Uterus (tissue), 2 donors: ENCODE measurements at regions not wholly inside any gene's neighbourhood (a gene's known extent, or its start where the extent isn't known, plus 50 kb on each side); places are given as distances from the start of the nearest gene placed in this dataset.

Experiments
- POLR2A ChIP-seq, 2 donors: fragments of 450-650 bp; IDR thresholded peaks; one replicate each; pipeline ENCODE4 v1.6.1; 2016; ENCODE audit warnings: antibody characterized with exemption in 2 of 2, mild to moderate bottlenecking in 1 of 2, moderate library complexity in 1 of 2
- TF ChIP-seq, protein P1 (sequence below), 4 experiments: fragments of 200-600 bp in 2 of 4; fragments of 450-650 bp in 2 of 4; sonication (generic) in 2 of 4; IDR thresholded peaks; one replicate each; pipeline ENCODE4 v1.5.1; 2016 to 2019; ENCODE audit warnings: antibody characterized with exemption in 4 of 4, mild to moderate bottlenecking in 2 of 4, moderate library complexity in 1 of 4

DNA sequence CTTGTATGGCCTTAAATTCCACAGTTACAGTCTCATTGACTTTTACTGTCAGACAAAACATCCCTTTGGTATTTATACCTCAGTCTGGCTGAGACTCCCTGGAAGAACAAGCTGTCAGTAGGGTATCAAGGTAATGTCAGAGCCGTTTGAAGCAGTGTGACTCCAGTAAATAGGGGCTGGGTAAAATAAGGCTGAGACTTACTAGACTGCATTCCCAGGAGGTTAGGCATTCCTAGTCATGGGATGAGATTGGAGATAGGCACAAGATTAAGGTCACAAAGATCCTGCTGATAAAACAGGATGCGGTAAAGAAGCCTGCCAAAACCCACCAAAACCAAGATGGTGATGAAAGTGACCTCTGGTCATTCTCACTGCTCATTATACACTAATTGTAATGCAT is 219.5 kb upstream of the SKOR2 start:
- TF ChIP-seq, protein P1, sequence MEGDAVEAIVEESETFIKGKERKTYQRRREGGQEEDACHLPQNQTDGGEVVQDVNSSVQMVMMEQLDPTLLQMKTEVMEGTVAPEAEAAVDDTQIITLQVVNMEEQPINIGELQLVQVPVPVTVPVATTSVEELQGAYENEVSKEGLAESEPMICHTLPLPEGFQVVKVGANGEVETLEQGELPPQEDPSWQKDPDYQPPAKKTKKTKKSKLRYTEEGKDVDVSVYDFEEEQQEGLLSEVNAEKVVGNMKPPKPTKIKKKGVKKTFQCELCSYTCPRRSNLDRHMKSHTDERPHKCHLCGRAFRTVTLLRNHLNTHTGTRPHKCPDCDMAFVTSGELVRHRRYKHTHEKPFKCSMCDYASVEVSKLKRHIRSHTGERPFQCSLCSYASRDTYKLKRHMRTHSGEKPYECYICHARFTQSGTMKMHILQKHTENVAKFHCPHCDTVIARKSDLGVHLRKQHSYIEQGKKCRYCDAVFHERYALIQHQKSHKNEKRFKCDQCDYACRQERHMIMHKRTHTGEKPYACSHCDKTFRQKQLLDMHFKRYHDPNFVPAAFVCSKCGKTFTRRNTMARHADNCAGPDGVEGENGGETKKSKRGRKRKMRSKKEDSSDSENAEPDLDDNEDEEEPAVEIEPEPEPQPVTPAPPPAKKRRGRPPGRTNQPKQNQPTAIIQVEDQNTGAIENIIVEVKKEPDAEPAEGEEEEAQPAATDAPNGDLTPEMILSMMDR (IDR thresholded peaks at IDR 0.05), result no peak
- TF ChIP-seq POLR2A (IDR thresholded peaks at IDR 0.05), result no peak
